ENCODE measurements at regions not wholly inside any gene's neighbourhood (a gene's known extent, or its start where the extent isn't known, plus 50 kb on each side); places are given as distances from the start of the nearest gene placed in this dataset.

DNA sequence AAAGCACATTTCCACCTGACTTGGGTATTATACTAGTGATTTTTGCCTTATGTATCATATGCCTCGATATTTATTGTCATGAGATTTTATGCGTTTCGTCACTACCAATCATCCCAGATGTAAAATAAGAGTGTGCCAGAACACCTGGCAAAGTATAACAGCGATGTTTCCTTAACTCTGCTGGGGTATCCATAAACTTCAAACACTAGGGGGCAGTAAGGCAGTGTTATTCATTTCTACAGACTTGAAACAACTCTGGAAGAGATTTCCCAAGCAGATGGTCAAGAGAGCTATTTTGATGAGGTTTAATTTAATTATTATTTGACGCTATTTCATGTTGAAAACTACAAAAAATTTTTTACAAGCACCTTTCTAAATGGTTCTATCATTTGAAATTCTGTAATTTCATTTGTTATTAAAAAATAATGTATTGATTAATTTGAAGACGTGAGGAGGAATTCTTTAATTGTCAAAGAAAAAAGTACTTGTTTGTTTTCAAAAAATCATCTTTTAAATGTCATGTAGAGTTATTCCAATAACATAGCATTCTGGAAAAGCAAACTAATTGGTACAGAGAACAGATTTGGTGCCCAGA is 388.5 kb upstream of the CTNND2 start:
- TF ChIP-seq, protein P1, sequence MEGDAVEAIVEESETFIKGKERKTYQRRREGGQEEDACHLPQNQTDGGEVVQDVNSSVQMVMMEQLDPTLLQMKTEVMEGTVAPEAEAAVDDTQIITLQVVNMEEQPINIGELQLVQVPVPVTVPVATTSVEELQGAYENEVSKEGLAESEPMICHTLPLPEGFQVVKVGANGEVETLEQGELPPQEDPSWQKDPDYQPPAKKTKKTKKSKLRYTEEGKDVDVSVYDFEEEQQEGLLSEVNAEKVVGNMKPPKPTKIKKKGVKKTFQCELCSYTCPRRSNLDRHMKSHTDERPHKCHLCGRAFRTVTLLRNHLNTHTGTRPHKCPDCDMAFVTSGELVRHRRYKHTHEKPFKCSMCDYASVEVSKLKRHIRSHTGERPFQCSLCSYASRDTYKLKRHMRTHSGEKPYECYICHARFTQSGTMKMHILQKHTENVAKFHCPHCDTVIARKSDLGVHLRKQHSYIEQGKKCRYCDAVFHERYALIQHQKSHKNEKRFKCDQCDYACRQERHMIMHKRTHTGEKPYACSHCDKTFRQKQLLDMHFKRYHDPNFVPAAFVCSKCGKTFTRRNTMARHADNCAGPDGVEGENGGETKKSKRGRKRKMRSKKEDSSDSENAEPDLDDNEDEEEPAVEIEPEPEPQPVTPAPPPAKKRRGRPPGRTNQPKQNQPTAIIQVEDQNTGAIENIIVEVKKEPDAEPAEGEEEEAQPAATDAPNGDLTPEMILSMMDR (IDR thresholded peaks at IDR 0.05): no peak
- TF ChIP-seq EP300 (IDR thresholded peaks at IDR 0.05) (no peak), POLR2A (IDR thresholded peaks at IDR 0.05) (no peak)
